ENCODE measurements at regions not wholly inside any gene's neighbourhood (a gene's known extent, or its start where the extent isn't known, plus 50 kb on each side); places are given as distances from the start of the nearest gene placed in this dataset.
A peak's percentile ranks its signal among the peaks of the same experiment; 100 is the strongest.

- Histone ChIP-seq H3K9ac (ENCODE audit: low read depth, low read length) (no peak overlapping the region), H3K9me3 (ENCODE audit: control insufficient read depth, insufficient read depth, low read length) (no peaks in the 10 kb centered on the region), H3K4me3 (ENCODE audit: low read depth, low read length) (no peak overlapping the region), H3K36me3 (ENCODE audit: control insufficient read depth, insufficient read depth, low read length) (no peaks in the 10 kb centered on the region), H3K4me1 (ENCODE audit: control insufficient read depth, insufficient read depth, low read length) (peaks cover 17% of the 10 kb centered on the region), H3K27me3 (ENCODE audit: control insufficient read depth, insufficient read depth, low read length) (no peaks in the 10 kb centered on the region)
Measured at GRCh38 chr1:201707027-201707426, 121.9 kb upstream of the IPO9 start.

- H3K4me1 ChIP-seq (ENCODE audit: control insufficient read depth, insufficient read depth, low read length) = peaks cover 15% of the 10 kb centered on the region
Measured at GRCh38 chr1:201707656-201708055, 121.3 kb upstream of the IPO9 start.

GRCh38 chr1:201708085-201708512 lies 120.9 kb upstream of the IPO9 start:
- Histone ChIP-seq H3K27me3 (ENCODE audit: control insufficient read depth, insufficient read depth, low read length) (no peaks in the 10 kb centered on the region), H3K36me3 (ENCODE audit: control insufficient read depth, insufficient read depth, low read length) (peaks cover 3% of the 10 kb centered on the region), H3K4me3 (ENCODE audit: low read depth, low read length) (no peak overlapping the region), H3K9ac (ENCODE audit: low read depth, low read length) (no peak overlapping the region), H3K4me1 (ENCODE audit: control insufficient read depth, insufficient read depth, low read length) (peaks cover 14% of the 10 kb centered on the region), H3K9me3 (ENCODE audit: control insufficient read depth, insufficient read depth, low read length) (no peaks in the 10 kb centered on the region)

More at GRCh38 chr1:201707656-201708055, 121.3 kb upstream of the IPO9 start:
- H3K4me3 ChIP-seq (ENCODE audit: low read depth, low read length) = no peak overlapping the region
- no peaks in the 10 kb centered on the region for H3K9me3 ChIP-seq (ENCODE audit: control insufficient read depth, insufficient read depth, low read length)
- H3K27me3 ChIP-seq (ENCODE audit: control insufficient read depth, insufficient read depth, low read length) = no peaks in the 10 kb centered on the region
- H3K9ac ChIP-seq (ENCODE audit: low read depth, low read length) = no peak overlapping the region
- no peaks in the 10 kb centered on the region for H3K36me3 ChIP-seq (ENCODE audit: control insufficient read depth, insufficient read depth, low read length)

- no peaks in the 10 kb centered on the region for H3K27me3 ChIP-seq (ENCODE audit: control insufficient read depth, insufficient read depth, low read length)
- H3K9me3 ChIP-seq (ENCODE audit: control insufficient read depth, insufficient read depth, low read length) = no peaks in the 10 kb centered on the region
- peaks cover 11% of the 10 kb centered on the region for H3K4me1 ChIP-seq (ENCODE audit: control insufficient read depth, insufficient read depth, low read length)
- H3K9ac ChIP-seq (ENCODE audit: low read depth, low read length) = no peak overlapping the region
- peaks cover 8% of the 10 kb centered on the region for H3K36me3 ChIP-seq (ENCODE audit: control insufficient read depth, insufficient read depth, low read length)
- H3K4me3 ChIP-seq (ENCODE audit: low read depth, low read length) = no peak overlapping the region
Measured at GRCh38 chr1:201708691-201709090, 120.3 kb upstream of the IPO9 start.

- Histone ChIP-seq H3K4me3 (ENCODE audit: low read depth, low read length) (no peak overlapping the region), H3K4me1 (ENCODE audit: control insufficient read depth, insufficient read depth, low read length) (peaks cover 9% of the 10 kb centered on the region), H3K9me3 (ENCODE audit: control insufficient read depth, insufficient read depth, low read length) (no peaks in the 10 kb centered on the region), H3K36me3 (ENCODE audit: control insufficient read depth, insufficient read depth, low read length) (peaks cover 8% of the 10 kb centered on the region), H3K27me3 (ENCODE audit: control insufficient read depth, insufficient read depth, low read length) (no peaks in the 10 kb centered on the region), H3K9ac (ENCODE audit: low read depth, low read length) (no peak overlapping the region)
Measured at GRCh38 chr1:201709564-201710295, 119.2 kb upstream of the IPO9 start.

GRCh38 chr1:201710632-201711597 lies 118.0 kb upstream of the IPO9 start:
- no peak overlapping the region for H3K4me3 ChIP-seq (ENCODE audit: low read depth, low read length)
- peaks cover 9% of the 10 kb centered on the region for H3K4me1 ChIP-seq (ENCODE audit: control insufficient read depth, insufficient read depth, low read length)
- no peaks in the 10 kb centered on the region for H3K27me3 ChIP-seq (ENCODE audit: control insufficient read depth, insufficient read depth, low read length)
- peaks cover 8% of the 10 kb centered on the region for H3K36me3 ChIP-seq (ENCODE audit: control insufficient read depth, insufficient read depth, low read length)
- no peaks in the 10 kb centered on the region for H3K9me3 ChIP-seq (ENCODE audit: control insufficient read depth, insufficient read depth, low read length)
- no peak overlapping the region for H3K9ac ChIP-seq (ENCODE audit: low read depth, low read length)

GRCh38 chr1:201711811-201712210 lies 117.1 kb upstream of the IPO9 start:
- Histone ChIP-seq H3K4me1 (ENCODE audit: control insufficient read depth, insufficient read depth, low read length) (peaks cover 9% of the 10 kb centered on the region), H3K27me3 (ENCODE audit: control insufficient read depth, insufficient read depth, low read length) (no peaks in the 10 kb centered on the region), H3K36me3 (ENCODE audit: control insufficient read depth, insufficient read depth, low read length) (peaks cover 8% of the 10 kb centered on the region), H3K9ac (ENCODE audit: low read depth, low read length) (no peak overlapping the region), H3K4me3 (ENCODE audit: low read depth, low read length) (no peak overlapping the region), H3K9me3 (ENCODE audit: control insufficient read depth, insufficient read depth, low read length) (no peaks in the 10 kb centered on the region)

- no peaks in the 10 kb centered on the region for H3K27me3 ChIP-seq (ENCODE audit: control insufficient read depth, insufficient read depth, low read length)
- peaks cover 8% of the 10 kb centered on the region for H3K36me3 ChIP-seq (ENCODE audit: control insufficient read depth, insufficient read depth, low read length)
- no peaks in the 10 kb centered on the region for H3K9me3 ChIP-seq (ENCODE audit: control insufficient read depth, insufficient read depth, low read length)
- peaks cover 9% of the 10 kb centered on the region for H3K4me1 ChIP-seq (ENCODE audit: control insufficient read depth, insufficient read depth, low read length)
- no peak overlapping the region for H3K4me3 ChIP-seq (ENCODE audit: low read depth, low read length)
- no peak overlapping the region for H3K9ac ChIP-seq (ENCODE audit: low read depth, low read length)
Measured at GRCh38 chr1:201712387-201713085, 116.4 kb upstream of the IPO9 start.

- Histone ChIP-seq H3K4me1 (ENCODE audit: control insufficient read depth, insufficient read depth, low read length) (peaks cover 9% of the 10 kb centered on the region), H3K36me3 (ENCODE audit: control insufficient read depth, insufficient read depth, low read length) (peaks cover 8% of the 10 kb centered on the region), H3K9ac (ENCODE audit: low read depth, low read length) (no peak overlapping the region), H3K27me3 (ENCODE audit: control insufficient read depth, insufficient read depth, low read length) (no peaks in the 10 kb centered on the region), H3K9me3 (ENCODE audit: control insufficient read depth, insufficient read depth, low read length) (no peaks in the 10 kb centered on the region), H3K4me3 (ENCODE audit: low read depth, low read length) (no peak overlapping the region)
Measured at GRCh38 chr1:201713086-201713810, 115.7 kb upstream of the IPO9 start.

GRCh38 chr1:201714542-201715329 lies 114.2 kb upstream of the IPO9 start:
- Histone ChIP-seq H3K9me3 (ENCODE audit: control insufficient read depth, insufficient read depth, low read length) (no peaks in the 10 kb centered on the region), H3K4me1 (ENCODE audit: control insufficient read depth, insufficient read depth, low read length) (peaks cover 10% of the 10 kb centered on the region), H3K9ac (ENCODE audit: low read depth, low read length) (peak overlapping the region; percentile 16), H3K27me3 (ENCODE audit: control insufficient read depth, insufficient read depth, low read length) (no peaks in the 10 kb centered on the region), H3K4me3 (ENCODE audit: low read depth, low read length) (no peak overlapping the region), H3K36me3 (ENCODE audit: control insufficient read depth, insufficient read depth, low read length) (peaks cover 8% of the 10 kb centered on the region)
